ENCODE measurements at regions not wholly inside any gene's neighbourhood (a gene's known extent, or its start where the extent isn't known, plus 50 kb on each side); places are given as distances from the start of the nearest gene placed in this dataset.

- TF ChIP-seq CTCF (IDR thresholded peaks at IDR 0.05; ENCODE audit: insufficient read depth, low read length), result no peak
- TF ChIP-seq, protein P1, sequence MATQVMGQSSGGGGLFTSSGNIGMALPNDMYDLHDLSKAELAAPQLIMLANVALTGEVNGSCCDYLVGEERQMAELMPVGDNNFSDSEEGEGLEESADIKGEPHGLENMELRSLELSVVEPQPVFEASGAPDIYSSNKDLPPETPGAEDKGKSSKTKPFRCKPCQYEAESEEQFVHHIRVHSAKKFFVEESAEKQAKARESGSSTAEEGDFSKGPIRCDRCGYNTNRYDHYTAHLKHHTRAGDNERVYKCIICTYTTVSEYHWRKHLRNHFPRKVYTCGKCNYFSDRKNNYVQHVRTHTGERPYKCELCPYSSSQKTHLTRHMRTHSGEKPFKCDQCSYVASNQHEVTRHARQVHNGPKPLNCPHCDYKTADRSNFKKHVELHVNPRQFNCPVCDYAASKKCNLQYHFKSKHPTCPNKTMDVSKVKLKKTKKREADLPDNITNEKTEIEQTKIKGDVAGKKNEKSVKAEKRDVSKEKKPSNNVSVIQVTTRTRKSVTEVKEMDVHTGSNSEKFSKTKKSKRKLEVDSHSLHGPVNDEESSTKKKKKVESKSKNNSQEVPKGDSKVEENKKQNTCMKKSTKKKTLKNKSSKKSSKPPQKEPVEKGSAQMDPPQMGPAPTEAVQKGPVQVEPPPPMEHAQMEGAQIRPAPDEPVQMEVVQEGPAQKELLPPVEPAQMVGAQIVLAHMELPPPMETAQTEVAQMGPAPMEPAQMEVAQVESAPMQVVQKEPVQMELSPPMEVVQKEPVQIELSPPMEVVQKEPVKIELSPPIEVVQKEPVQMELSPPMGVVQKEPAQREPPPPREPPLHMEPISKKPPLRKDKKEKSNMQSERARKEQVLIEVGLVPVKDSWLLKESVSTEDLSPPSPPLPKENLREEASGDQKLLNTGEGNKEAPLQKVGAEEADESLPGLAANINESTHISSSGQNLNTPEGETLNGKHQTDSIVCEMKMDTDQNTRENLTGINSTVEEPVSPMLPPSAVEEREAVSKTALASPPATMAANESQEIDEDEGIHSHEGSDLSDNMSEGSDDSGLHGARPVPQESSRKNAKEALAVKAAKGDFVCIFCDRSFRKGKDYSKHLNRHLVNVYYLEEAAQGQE (IDR thresholded peaks at IDR 0.05; ENCODE audit: insufficient replicate concordance, low read depth), result no peak
- TF ChIP-seq POLR2AphosphoS5 (IDR thresholded peaks at IDR 0.05; ENCODE audit: low read depth), result no peak
These were observed 72.5 kb downstream of the MRPL46 start for GRCh38 chr15:88394553-88395145.

Data from HL-60 (cell line).